ENCODE measurements at regions not wholly inside any gene's neighbourhood (a gene's known extent, or its start where the extent isn't known, plus 50 kb on each side); places are given as distances from the start of the nearest gene placed in this dataset.

DNA sequence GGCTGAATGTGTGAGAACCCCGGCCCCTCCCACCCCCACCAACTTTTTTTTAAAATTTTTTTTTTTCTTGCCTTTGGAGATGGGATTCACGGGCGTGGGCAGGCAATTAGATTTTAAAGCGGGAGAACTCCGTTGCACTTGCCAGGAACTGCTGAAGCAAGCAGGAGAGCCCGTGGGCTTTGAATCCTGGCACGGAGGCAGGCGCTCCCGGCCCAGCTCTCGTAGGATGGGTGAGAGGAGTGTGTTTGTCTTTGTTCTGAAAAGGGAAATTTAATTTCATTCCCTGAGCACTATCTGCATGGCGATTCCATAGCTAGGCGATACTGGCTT is 54.3 kb upstream of the BOD1 start:
- Histone ChIP-seq H4K91ac (ENCODE audit: insufficient read depth, low read depth, low read length) (no peak overlapping the region), H2AFZ (replicated peaks; ENCODE audit: low read length, poor library complexity) (no peak overlapping the region), H3K4ac (ENCODE audit: low read depth, low read length) (no peak overlapping the region), H3K18ac (ENCODE audit: low read depth, low read length) (no peak overlapping the region), H3K56ac (ENCODE audit: extremely low read depth, insufficient read depth, low read length) (no peak overlapping the region), H3K4me3 (ENCODE audit: insufficient read depth, low read depth, low read length) (no peak overlapping the region), H4K8ac (ENCODE audit: low read depth in 2 of 2, low read length in 2 of 2) (no peak overlapping the region), H3K9me1 (ENCODE audit: insufficient read depth, low read length) (no peaks in the 10 kb centered on the region), H3K27me3 (ENCODE audit: control insufficient read depth, insufficient read depth, low read length) (peaks cover 27% of the 10 kb centered on the region), H2AK5ac (ENCODE audit: low read depth, low read length) (no peak overlapping the region), H3K36me3 (ENCODE audit: control insufficient read depth, insufficient read depth, low read length) (no peaks in the 10 kb centered on the region), H2BK15ac (ENCODE audit: low read depth, low read length) (no peak overlapping the region), H3K4me1 (ENCODE audit: control insufficient read depth, insufficient read depth, low read length) (no peaks in the 10 kb centered on the region), H3K23ac (ENCODE audit: low read depth, low read length) (no peak overlapping the region), H3K27ac (ENCODE audit: insufficient read depth, low read length) (no peak overlapping the region), H2AK9ac (replicated peaks; ENCODE audit: low read depth, low read length, poor library complexity) (no peak overlapping the region), H4K20me1 (ENCODE audit: insufficient read depth, low read length) (no peaks in the 10 kb centered on the region), H2BK20ac (ENCODE audit: low read depth, low read length) (no peak overlapping the region), H3K4me2 (ENCODE audit: low read depth, low read length) (no peak overlapping the region), H3K9ac (ENCODE audit: low read depth, low read length) (no peak overlapping the region), H3K14ac (replicated peaks; ENCODE audit: low read depth, low read length) (no peak overlapping the region), H3K9me3 (ENCODE audit: control insufficient read depth, insufficient read depth, low read length) (peaks cover 9% of the 10 kb centered on the region), H2BK5ac (ENCODE audit: low read depth, low read length, poor library complexity, severe bottlenecking) (no peak overlapping the region), H2BK120ac (ENCODE audit: low read depth, low read length) (no peak overlapping the region), H3K79me1 (ENCODE audit: low read depth in 1 of 2, low read length in 2 of 2) (no peaks in the 10 kb centered on the region), H4K5ac (ENCODE audit: low read depth, low read length) (no peak overlapping the region)
- BruUV-seq (replicated peaks): no TSS peak
- WGBS, 2 experiments (ENCODE audit: extremely low coverage in 2 of 2, insufficient read length in 1 of 2): no CpG with 5 or more reads among the region's 12 CpGs
- in situ Hi-C loops (cut with MboI; ENCODE audit: low sequenced_read_pairs) (no loop called here), dilution Hi-C loops (cut with HindIII; ENCODE audit: low sequenced_read_pairs, unreplicated experiment) (no loop called here), intact Hi-C loops (cut with micrococcal nuclease) (no loop called here)
- no peak for ATAC-seq (ENCODE audit: low read depth)
- POLR2A ChIA-PET (ENCODE audit: unreplicated experiment): no interaction called here
- DNase-seq: no peak
- TF ChIP-seq, protein P1, sequence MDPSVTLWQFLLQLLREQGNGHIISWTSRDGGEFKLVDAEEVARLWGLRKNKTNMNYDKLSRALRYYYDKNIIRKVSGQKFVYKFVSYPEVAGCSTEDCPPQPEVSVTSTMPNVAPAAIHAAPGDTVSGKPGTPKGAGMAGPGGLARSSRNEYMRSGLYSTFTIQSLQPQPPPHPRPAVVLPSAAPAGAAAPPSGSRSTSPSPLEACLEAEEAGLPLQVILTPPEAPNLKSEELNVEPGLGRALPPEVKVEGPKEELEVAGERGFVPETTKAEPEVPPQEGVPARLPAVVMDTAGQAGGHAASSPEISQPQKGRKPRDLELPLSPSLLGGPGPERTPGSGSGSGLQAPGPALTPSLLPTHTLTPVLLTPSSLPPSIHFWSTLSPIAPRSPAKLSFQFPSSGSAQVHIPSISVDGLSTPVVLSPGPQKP (IDR thresholded peaks at IDR 0.05; ENCODE audit: borderline replicate concordance, low read depth, low read length): no peak
- no peak for TF ChIP-seq POLR2A (IDR thresholded peaks at IDR 0.05; ENCODE audit: low read depth, low read length)
- no peak for TF ChIP-seq NFE2L2 (IDR thresholded peaks at IDR 0.05; ENCODE audit: low read depth, low read length)
- CTCF ChIA-PET: interaction anchor here (1.3 kb wide), 1 partner anchor 25 kb away, joined by 4 read pairs; no protein-coding TSS in a partner anchor
